Keratinocyte (primary cell): ENCODE measurements at regions not wholly inside any gene's neighbourhood (a gene's known extent, or its start where the extent isn't known, plus 50 kb on each side); places are given as distances from the start of the nearest gene placed in this dataset.

Source experiments
- DNase-seq: peaks from one replicate; pipeline ENCODE4 v3.0.0-alpha.2; 2011; ENCODE audit warnings: low read depth, missing footprints, low spot score
- FAIRE-seq: peaks from 2 replicates; lab custom pipeline; 2011; peaks lifted over from hg19 to GRCh38; lab: Jason Lieb, UNC
- H2AFZ ChIP-seq: 2 replicates; pipeline ENCODE4 v1.6.0; 2012; ENCODE audit warnings: low read length, control low read depth, inconsistent platforms; ENCODE audit not compliant: control insufficient read depth
- H3K27ac ChIP-seq: 2 replicates; pipeline ENCODE4 v1.5.1; 2011; ENCODE audit warnings: low read length; ENCODE audit not compliant: control insufficient read depth, insufficient read depth
- H3K27me3 ChIP-seq: 3 replicates; pipeline ENCODE4 v1.6.0; 2011; ENCODE audit warnings: low read length; ENCODE audit not compliant: control insufficient read depth, insufficient read depth; ENCODE audit errors: extremely low read depth
- H3K36me3 ChIP-seq, 2 experiments: 2 replicates in 1 of 2; 3 replicates in 1 of 2; pipeline ENCODE4 v1.5.1; 2011; ENCODE audit warnings: low read length in 2 of 2, mild to moderate bottlenecking in 1 of 2; ENCODE audit not compliant: control insufficient read depth in 2 of 2, insufficient read depth in 2 of 2; ENCODE audit errors: extremely low read depth in 1 of 2
- H3K4me1 ChIP-seq: 3 replicates; pipeline ENCODE4 v1.5.1; 2011; ENCODE audit warnings: low read length; ENCODE audit not compliant: control insufficient read depth, insufficient read depth; ENCODE audit errors: extremely low read depth
- H3K4me2 ChIP-seq: 3 replicates; pipeline ENCODE4 v1.6.0; 2011; ENCODE audit warnings: low read depth, low read length; ENCODE audit not compliant: control insufficient read depth, insufficient read depth; ENCODE audit errors: extremely low read depth
- H3K4me3 ChIP-seq, 3 experiments: fragments of 200-600 bp in 1 of 3; sonication (generic) in 1 of 3; 2 replicates in 2 of 3; 3 replicates in 1 of 3; pipeline ENCODE4 v1.5.1; 2011 to 2016; ENCODE audit warnings: low read length in 3 of 3, mild to moderate bottlenecking in 3 of 3, control low read depth in 2 of 3, inconsistent platforms in 1 of 3, low read depth in 1 of 3, mixed read lengths in 1 of 3, mixed run types in 1 of 3, moderate library complexity in 1 of 3; ENCODE audit not compliant: control insufficient read depth in 2 of 3, insufficient read depth in 2 of 3; ENCODE audit errors: extremely low read depth in 1 of 3
- H3K79me2 ChIP-seq: 2 replicates; pipeline ENCODE4 v1.6.0; 2012; ENCODE audit warnings: low read length; ENCODE audit not compliant: control insufficient read depth, insufficient read depth
- H3K9ac ChIP-seq: 3 replicates; pipeline ENCODE4 v1.6.0; 2011; ENCODE audit warnings: low read length; ENCODE audit not compliant: control insufficient read depth, insufficient read depth; ENCODE audit errors: extremely low read depth
- H3K9me1 ChIP-seq: 3 replicates; pipeline ENCODE4 v1.6.0; 2011; ENCODE audit warnings: low read length; ENCODE audit not compliant: control insufficient read depth, insufficient read depth; ENCODE audit errors: extremely low read depth
- H3K9me3 ChIP-seq: 2 replicates; pipeline ENCODE4 v1.5.1; 2012; ENCODE audit warnings: low read depth, low read length; ENCODE audit not compliant: control insufficient read depth
- H4K20me1 ChIP-seq: 3 replicates; pipeline ENCODE4 v1.6.0; 2011; ENCODE audit warnings: low read length; ENCODE audit not compliant: control insufficient read depth, insufficient read depth; ENCODE audit errors: extremely low read depth
- CTCF ChIP-seq, 3 experiments: IDR thresholded peaks in 1 of 3; conservative IDR thresholded peaks in 1 of 3; optimal IDR thresholded peaks in 1 of 3; 2 replicates in 2 of 3; 3 replicates in 1 of 3; pipeline versions ENCODE3 to v1.5.1; 2011; ENCODE audit warnings: low read length in 3 of 3, mild to moderate bottlenecking in 3 of 3, moderate library complexity in 2 of 3, control low read depth in 1 of 3, inconsistent platforms in 1 of 3; ENCODE audit not compliant: insufficient read depth in 2 of 3; ENCODE audit errors: extremely low read depth in 1 of 3
- EZH2 ChIP-seq: IDR thresholded peaks from one replicate; pipeline ENCODE4 v1.6.1; 2012; ENCODE audit warnings: inconsistent platforms, mild to moderate bottlenecking, low read length, moderate library complexity
- dilution Hi-C: fragments of 300-500 bp; cut with MboI; formaldehyde crosslinking; loops from one replicate; pipeline ENCODE4 v1.7.0; 2020; ENCODE audit warnings: low sequenced_read_pairs; ENCODE audit not compliant: extremely low pct_ligation_motif_present

- Histone ChIP-seq H3K4me1 (no peaks in the 10 kb centered on the region), H3K9me1 (no peaks in the 10 kb centered on the region), H3K27me3 (peaks cover 54% of the 10 kb centered on the region), H3K9ac (no peak overlapping the region), H3K36me3 (no peaks in the 10 kb centered on the region), H3K27ac (no peak overlapping the region), H4K20me1 (peaks cover 3% of the 10 kb centered on the region), H3K9me3 (no peaks in the 10 kb centered on the region), H2AFZ (no peak overlapping the region), H3K4me2 (no peak overlapping the region), H3K4me3 (no peak overlapping the region), H3K79me2 (no peaks in the 10 kb centered on the region)
- TF ChIP-seq CTCF (optimal IDR thresholded peaks at IDR 0.05 in 1 of 3, IDR thresholded peaks at IDR 0.05 in 1 of 3, conservative IDR thresholded peaks at IDR 0.05 in 1 of 3; ENCODE audit: extremely low read depth in 1 of 3, insufficient read depth in 2 of 3, low read length in 3 of 3) (no peak), EZH2 (no peak)
- dilution Hi-C loops = no loop called here
- DNase-seq = no peak
- FAIRE-seq = no peak
Observed at GRCh38 chr20:62561182-62561581, 81.1 kb upstream of the SLCO4A1 start.

GRCh38 chr20:62561948-62562347, 80.4 kb upstream of the SLCO4A1 start:
- H4K20me1 ChIP-seq = peaks cover 3% of the 10 kb centered on the region
- H3K9me3 ChIP-seq = no peaks in the 10 kb centered on the region
- peaks cover 47% of the 10 kb centered on the region for H3K27me3 ChIP-seq
- no peak for DNase-seq
- dilution Hi-C loops = no loop called here
- H2AFZ ChIP-seq = no peak overlapping the region
- no peak overlapping the region for H3K4me2 ChIP-seq
- no peaks in the 10 kb centered on the region for H3K79me2 ChIP-seq
- H3K4me3 ChIP-seq = no peak overlapping the region
- no peak overlapping the region for H3K9ac ChIP-seq
- H3K4me1 ChIP-seq = no peaks in the 10 kb centered on the region
- H3K9me1 ChIP-seq = no peaks in the 10 kb centered on the region
- H3K36me3 ChIP-seq = no peaks in the 10 kb centered on the region
- no peak overlapping the region for H3K27ac ChIP-seq
- TF ChIP-seq EZH2 = no peak
- no peak for FAIRE-seq

- Histone ChIP-seq H3K79me2 (no peaks in the 10 kb centered on the region), H3K9me3 (no peaks in the 10 kb centered on the region), H3K36me3 (no peaks in the 10 kb centered on the region), H3K9me1 (no peaks in the 10 kb centered on the region), H2AFZ (no peak overlapping the region), H3K27ac (no peak overlapping the region), H3K4me2 (no peak overlapping the region), H3K27me3 (peaks cover 38% of the 10 kb centered on the region), H4K20me1 (no peaks in the 10 kb centered on the region), H3K9ac (no peak overlapping the region), H3K4me1 (no peaks in the 10 kb centered on the region), H3K4me3 (no peak overlapping the region)
- no peak for DNase-seq
- FAIRE-seq = no peak
- TF ChIP-seq EZH2 (no peak), CTCF (optimal IDR thresholded peaks at IDR 0.05 in 1 of 3, IDR thresholded peaks at IDR 0.05 in 1 of 3, conservative IDR thresholded peaks at IDR 0.05 in 1 of 3; ENCODE audit: extremely low read depth in 1 of 3, insufficient read depth in 2 of 3, low read length in 3 of 3) (no peak)
- dilution Hi-C loops = no loop called here
Observed at GRCh38 chr20:62562831-62563230, 79.5 kb upstream of the SLCO4A1 start.
